ENCODE measurements at regions not wholly inside any gene's neighbourhood (a gene's known extent, or its start where the extent isn't known, plus 50 kb on each side); places are given as distances from the start of the nearest gene placed in this dataset.

- peaks cover 14% of the 10 kb centered on the region for H3K4me1 ChIP-seq (ENCODE audit: control insufficient read depth, insufficient read depth, low read length, unreplicated experiment)
- H3K27ac ChIP-seq (ENCODE audit: low read depth, low read length) = no peak overlapping the region
- H3K79me2 ChIP-seq (ENCODE audit: control insufficient read depth, insufficient read depth, low read length, unreplicated experiment) = no peaks in the 10 kb centered on the region
- no peaks in the 10 kb centered on the region for H3K27me3 ChIP-seq (ENCODE audit: insufficient read depth, low read length)
- no peak overlapping the region for H3K4me3 ChIP-seq (ENCODE audit: low read depth, low read length)
- H2AFZ ChIP-seq (ENCODE audit: low read length, unreplicated experiment) = no peak overlapping the region
- no peaks in the 10 kb centered on the region for H3K36me3 ChIP-seq (ENCODE audit: insufficient read depth, low read length)
Measured at GRCh38 chr1:164311377-164311776, 247.6 kb upstream of the PBX1 start.

- peak overlapping the region; percentile 47 for H2AFZ ChIP-seq (ENCODE audit: low read length, unreplicated experiment)
Measured at GRCh38 chr1:164320790-164321731, 237.9 kb upstream of the PBX1 start.

GRCh38 chr1:164325786-164326185, 233.2 kb upstream of the PBX1 start:
- H3K4me1 ChIP-seq (ENCODE audit: control insufficient read depth, insufficient read depth, low read length, unreplicated experiment) = no peaks in the 10 kb centered on the region
- H3K4me3 ChIP-seq (ENCODE audit: low read depth, low read length) = no peak overlapping the region
- H3K27ac ChIP-seq (ENCODE audit: low read depth, low read length) = no peak overlapping the region
- no peaks in the 10 kb centered on the region for H3K36me3 ChIP-seq (ENCODE audit: insufficient read depth, low read length)
- H2AFZ ChIP-seq (ENCODE audit: low read length, unreplicated experiment) = no peak overlapping the region
- H3K27me3 ChIP-seq (ENCODE audit: insufficient read depth, low read length) = no peaks in the 10 kb centered on the region
- H3K79me2 ChIP-seq (ENCODE audit: control insufficient read depth, insufficient read depth, low read length, unreplicated experiment) = no peaks in the 10 kb centered on the region

More at GRCh38 chr1:164320790-164321731, 237.9 kb upstream of the PBX1 start:
- no peaks in the 10 kb centered on the region for H3K79me2 ChIP-seq (ENCODE audit: control insufficient read depth, insufficient read depth, low read length, unreplicated experiment)
- peak overlapping the region; percentile 69 for H3K4me3 ChIP-seq (ENCODE audit: low read depth, low read length)
- no peaks in the 10 kb centered on the region for H3K4me1 ChIP-seq (ENCODE audit: control insufficient read depth, insufficient read depth, low read length, unreplicated experiment)
- H3K36me3 ChIP-seq (ENCODE audit: insufficient read depth, low read length) = no peaks in the 10 kb centered on the region
- H3K27ac ChIP-seq (ENCODE audit: low read depth, low read length) = no peak overlapping the region
- H3K27me3 ChIP-seq (ENCODE audit: insufficient read depth, low read length) = peaks cover 8% of the 10 kb centered on the region

DNA sequence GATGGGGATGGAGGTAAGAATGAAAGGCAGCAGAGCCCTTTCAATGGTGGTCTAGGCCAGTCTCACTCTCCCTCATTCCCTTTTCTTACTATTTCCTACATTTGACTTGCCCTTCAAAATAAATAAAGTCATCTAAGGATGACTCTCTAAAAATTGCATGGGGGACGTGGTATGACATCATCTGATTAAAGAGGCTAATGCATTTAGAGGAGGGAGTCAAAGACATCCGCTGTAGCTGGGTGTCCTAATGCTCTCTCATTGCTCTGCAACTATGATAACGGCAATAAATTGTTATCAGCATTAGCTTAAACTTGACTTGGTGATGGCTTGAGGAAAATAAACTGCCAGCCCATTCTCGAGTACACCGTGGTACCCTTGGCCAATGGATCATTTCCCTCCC, 225.6 kb upstream of the PBX1 start:
- no peak overlapping the region for H3K4me3 ChIP-seq (ENCODE audit: low read depth, low read length)
- no peaks in the 10 kb centered on the region for H3K27me3 ChIP-seq (ENCODE audit: insufficient read depth, low read length)
- no peak overlapping the region for H2AFZ ChIP-seq (ENCODE audit: low read length, unreplicated experiment)
- H3K4me1 ChIP-seq (ENCODE audit: control insufficient read depth, insufficient read depth, low read length, unreplicated experiment) = no peaks in the 10 kb centered on the region
- H3K36me3 ChIP-seq (ENCODE audit: insufficient read depth, low read length) = no peaks in the 10 kb centered on the region
- no peak overlapping the region for H3K27ac ChIP-seq (ENCODE audit: low read depth, low read length)
- H3K79me2 ChIP-seq (ENCODE audit: control insufficient read depth, insufficient read depth, low read length, unreplicated experiment) = no peaks in the 10 kb centered on the region

GRCh38 chr1:164337394-164337793, 221.6 kb upstream of the PBX1 start:
- Histone ChIP-seq H3K27ac (ENCODE audit: low read depth, low read length) (no peak overlapping the region), H3K4me3 (ENCODE audit: low read depth, low read length) (no peak overlapping the region), H3K27me3 (ENCODE audit: insufficient read depth, low read length) (no peaks in the 10 kb centered on the region), H3K79me2 (ENCODE audit: control insufficient read depth, insufficient read depth, low read length, unreplicated experiment) (no peaks in the 10 kb centered on the region), H3K4me1 (ENCODE audit: control insufficient read depth, insufficient read depth, low read length, unreplicated experiment) (no peaks in the 10 kb centered on the region), H2AFZ (ENCODE audit: low read length, unreplicated experiment) (no peak overlapping the region), H3K36me3 (ENCODE audit: insufficient read depth, low read length) (no peaks in the 10 kb centered on the region)

DNA sequence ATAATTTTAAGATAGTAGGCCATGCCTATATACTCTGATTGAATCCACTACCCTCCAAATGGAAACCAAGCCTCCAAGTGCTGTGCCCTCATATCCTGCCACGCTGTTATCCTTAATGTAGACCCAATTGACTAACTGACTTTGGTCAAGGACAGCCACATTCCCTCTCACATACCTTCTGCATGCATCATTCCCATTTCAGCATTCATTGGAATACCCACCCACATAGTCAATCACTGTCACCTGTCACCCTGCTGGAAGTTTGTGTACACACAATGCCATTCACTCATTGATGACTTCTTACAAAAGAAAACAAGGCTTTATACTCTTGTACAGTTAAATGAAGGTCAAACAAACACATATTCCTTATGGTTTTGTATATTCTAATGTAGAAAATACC, 221.1 kb upstream of the PBX1 start:
- Histone ChIP-seq H3K36me3 (ENCODE audit: insufficient read depth, low read length) (no peaks in the 10 kb centered on the region), H3K27me3 (ENCODE audit: insufficient read depth, low read length) (no peaks in the 10 kb centered on the region), H3K27ac (ENCODE audit: low read depth, low read length) (no peak overlapping the region), H2AFZ (ENCODE audit: low read length, unreplicated experiment) (no peak overlapping the region), H3K79me2 (ENCODE audit: control insufficient read depth, insufficient read depth, low read length, unreplicated experiment) (no peaks in the 10 kb centered on the region), H3K4me3 (ENCODE audit: low read depth, low read length) (no peak overlapping the region), H3K4me1 (ENCODE audit: control insufficient read depth, insufficient read depth, low read length, unreplicated experiment) (no peaks in the 10 kb centered on the region)

GRCh38 chr1:164343189-164343588, 215.8 kb upstream of the PBX1 start:
- Histone ChIP-seq H3K4me1 (ENCODE audit: control insufficient read depth, insufficient read depth, low read length, unreplicated experiment) (no peaks in the 10 kb centered on the region), H3K79me2 (ENCODE audit: control insufficient read depth, insufficient read depth, low read length, unreplicated experiment) (no peaks in the 10 kb centered on the region), H3K4me3 (ENCODE audit: low read depth, low read length) (no peak overlapping the region), H3K27ac (ENCODE audit: low read depth, low read length) (no peak overlapping the region), H3K36me3 (ENCODE audit: insufficient read depth, low read length) (no peaks in the 10 kb centered on the region), H2AFZ (ENCODE audit: low read length, unreplicated experiment) (no peak overlapping the region), H3K27me3 (ENCODE audit: insufficient read depth, low read length) (no peaks in the 10 kb centered on the region)

GRCh38 chr1:164347980-164348379, 211.0 kb upstream of the PBX1 start:
- Histone ChIP-seq H3K79me2 (ENCODE audit: control insufficient read depth, insufficient read depth, low read length, unreplicated experiment) (no peaks in the 10 kb centered on the region), H2AFZ (ENCODE audit: low read length, unreplicated experiment) (no peak overlapping the region), H3K27me3 (ENCODE audit: insufficient read depth, low read length) (no peaks in the 10 kb centered on the region), H3K27ac (ENCODE audit: low read depth, low read length) (no peak overlapping the region), H3K4me3 (ENCODE audit: low read depth, low read length) (no peak overlapping the region), H3K4me1 (ENCODE audit: control insufficient read depth, insufficient read depth, low read length, unreplicated experiment) (no peaks in the 10 kb centered on the region), H3K36me3 (ENCODE audit: insufficient read depth, low read length) (no peaks in the 10 kb centered on the region)

DNA sequence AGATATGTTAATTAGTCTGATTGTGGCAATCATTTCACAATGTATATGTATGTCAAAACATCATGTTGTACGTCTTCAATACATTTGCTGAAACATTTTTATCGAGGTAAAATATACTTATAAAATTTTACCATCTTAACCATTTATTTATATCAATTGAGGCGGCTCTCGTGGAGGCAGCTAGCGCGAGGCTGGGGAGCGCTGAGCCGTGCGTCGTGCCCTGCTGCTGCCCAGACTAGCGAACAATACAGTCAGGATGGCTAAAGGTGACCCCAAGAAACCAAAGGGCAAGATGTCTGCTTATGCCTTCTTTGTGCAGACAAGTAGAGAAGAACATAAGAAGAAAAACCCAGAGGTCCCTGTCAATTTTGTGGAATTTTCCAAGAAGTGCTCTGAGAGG, 202.5 kb upstream of the PBX1 start:
- H3K4me3 ChIP-seq (ENCODE audit: low read depth, low read length) = no peak overlapping the region
- H3K27ac ChIP-seq (ENCODE audit: low read depth, low read length) = no peak overlapping the region
- no peaks in the 10 kb centered on the region for H3K27me3 ChIP-seq (ENCODE audit: insufficient read depth, low read length)
- no peaks in the 10 kb centered on the region for H3K36me3 ChIP-seq (ENCODE audit: insufficient read depth, low read length)
- H2AFZ ChIP-seq (ENCODE audit: low read length, unreplicated experiment) = no peak overlapping the region
- no peaks in the 10 kb centered on the region for H3K4me1 ChIP-seq (ENCODE audit: control insufficient read depth, insufficient read depth, low read length, unreplicated experiment)
- no peaks in the 10 kb centered on the region for H3K79me2 ChIP-seq (ENCODE audit: control insufficient read depth, insufficient read depth, low read length, unreplicated experiment)

- H3K27me3 ChIP-seq (ENCODE audit: insufficient read depth, low read length) = no peaks in the 10 kb centered on the region
- no peak overlapping the region for H2AFZ ChIP-seq (ENCODE audit: low read length, unreplicated experiment)
- H3K79me2 ChIP-seq (ENCODE audit: control insufficient read depth, insufficient read depth, low read length, unreplicated experiment) = no peaks in the 10 kb centered on the region
Measured at GRCh38 chr1:164360265-164360664, 198.7 kb upstream of the PBX1 start.

GRCh38 chr1:164361927-164362326, 197.1 kb upstream of the PBX1 start:
- Histone ChIP-seq H3K4me3 (ENCODE audit: low read depth, low read length) (no peak overlapping the region), H2AFZ (ENCODE audit: low read length, unreplicated experiment) (no peak overlapping the region), H3K36me3 (ENCODE audit: insufficient read depth, low read length) (no peaks in the 10 kb centered on the region), H3K79me2 (ENCODE audit: control insufficient read depth, insufficient read depth, low read length, unreplicated experiment) (no peaks in the 10 kb centered on the region), H3K27ac (ENCODE audit: low read depth, low read length) (no peak overlapping the region), H3K4me1 (ENCODE audit: control insufficient read depth, insufficient read depth, low read length, unreplicated experiment) (no peaks in the 10 kb centered on the region), H3K27me3 (ENCODE audit: insufficient read depth, low read length) (no peaks in the 10 kb centered on the region)

More at GRCh38 chr1:164360265-164360664, 198.7 kb upstream of the PBX1 start:
- no peak overlapping the region for H3K4me3 ChIP-seq (ENCODE audit: low read depth, low read length)
- H3K4me1 ChIP-seq (ENCODE audit: control insufficient read depth, insufficient read depth, low read length, unreplicated experiment) = no peaks in the 10 kb centered on the region
- H3K36me3 ChIP-seq (ENCODE audit: insufficient read depth, low read length) = no peaks in the 10 kb centered on the region
- H3K27ac ChIP-seq (ENCODE audit: low read depth, low read length) = no peak overlapping the region

Measured in ACC112 (cell line).